PC-9 (cell line): ENCODE measurements at regions not wholly inside any gene's neighbourhood (a gene's known extent, or its start where the extent isn't known, plus 50 kb on each side); places are given as distances from the start of the nearest gene placed in this dataset.

Experiments
- CTCF ChIP-seq: fragments of 200-600 bp; sonication (generic); conservative IDR thresholded peaks from 2 replicates; pipeline ENCODE4 v1.6.1; 2017; ENCODE audit warnings: mixed run types, antibody characterized with exemption, mild to moderate bottlenecking, moderate library complexity
- EZH2 ChIP-seq: fragments of 200-600 bp; sonication (generic); IDR thresholded peaks from 2 replicates; pipeline ENCODE4 v1.8.0; 2017; ENCODE audit warnings: antibody characterized with exemption, low read depth

GRCh38 chr7:86448856-86449255, 194.9 kb upstream of the GRM3 start:
- TF ChIP-seq CTCF = no peak
- no peak for TF ChIP-seq EZH2
